Skin epidermis (tissue), 12 donors: ENCODE measurements at regions not wholly inside any gene's neighbourhood (a gene's known extent, or its start where the extent isn't known, plus 50 kb on each side); places are given as distances from the start of the nearest gene placed in this dataset.

ENCODE experiments used
- H3K27ac ChIP-seq, 21 experiments: fragments of 200-600 bp; sonication (generic) in 11 of 21; one replicate each; pipeline ENCODE4 v1.5.0; 2020; ENCODE audit warnings: mild to moderate bottlenecking in 3 of 21, inconsistent platforms in 2 of 21, moderate library complexity in 2 of 21
- H3K4me3 ChIP-seq, 7 experiments: fragments of 200-600 bp; sonication (generic) in 2 of 7; one replicate each; pipeline ENCODE4 v1.5.0; 2020; ENCODE audit warnings: inconsistent platforms in 2 of 7, mild to moderate bottlenecking in 2 of 7, moderate library complexity in 1 of 7

DNA sequence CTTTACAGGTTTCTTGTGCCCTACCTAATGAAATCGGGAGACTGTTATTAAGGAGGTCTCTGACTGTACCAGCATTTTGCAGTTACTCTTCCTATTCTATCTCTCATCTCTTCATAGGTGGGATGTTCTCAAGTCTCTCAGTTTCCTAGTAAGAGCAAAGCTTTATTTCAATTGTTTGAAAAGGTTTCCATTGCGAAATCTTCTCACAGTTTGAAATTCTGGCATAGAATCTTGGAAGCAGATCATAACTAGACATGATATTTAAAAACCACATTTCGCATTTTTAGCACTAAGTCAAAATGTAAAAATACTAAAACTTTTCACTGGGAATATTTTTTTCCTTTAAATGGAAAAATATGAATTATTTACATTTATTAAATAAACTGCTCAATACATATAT lies 1311.4 kb downstream of the ROBO2 start:
- Histone ChIP-seq H3K4me3 (no peak overlapping the region), H3K27ac (no peak overlapping the region)

DNA sequence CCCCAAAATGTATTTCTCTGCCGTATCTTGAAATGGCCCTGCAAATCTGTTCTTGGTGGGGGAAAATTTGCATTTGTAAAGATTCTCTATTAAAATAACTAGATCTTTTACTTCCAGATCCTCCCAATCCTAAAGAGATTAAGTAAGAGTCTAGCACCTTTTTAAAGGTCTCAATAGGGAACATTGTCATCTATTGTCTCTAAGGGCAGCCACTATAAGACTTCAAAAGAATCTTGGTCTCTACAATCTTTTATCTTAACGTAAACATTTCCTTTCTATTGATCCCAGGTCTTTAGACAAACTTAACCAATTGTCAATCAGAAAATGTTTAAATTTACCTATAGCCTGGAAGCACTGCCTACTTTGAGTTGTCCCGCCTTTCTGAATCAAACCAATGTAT lies 1313.3 kb downstream of the ROBO2 start:
- no peak overlapping the region for H3K4me3 ChIP-seq
- no peak overlapping the region for H3K27ac ChIP-seq

DNA sequence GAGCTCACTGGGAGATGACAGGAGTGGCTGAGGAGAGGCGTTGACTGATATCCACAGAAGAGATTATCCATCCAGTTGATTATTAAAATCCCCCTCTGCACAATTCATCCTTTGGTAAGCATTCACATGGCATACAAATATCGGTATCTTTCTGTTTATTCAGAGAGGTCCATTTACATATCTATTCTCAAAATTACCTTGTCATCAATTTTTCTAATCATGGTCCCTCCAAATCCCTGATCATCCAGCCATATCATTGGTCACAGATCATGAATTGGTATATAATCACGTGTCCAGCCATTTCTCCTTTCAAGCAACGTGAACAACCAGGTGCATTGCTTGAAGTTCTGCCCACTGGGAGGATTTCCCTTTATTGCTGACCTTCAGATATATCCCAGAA lies 1321.0 kb downstream of the ROBO2 start:
- no peak overlapping the region for H3K27ac ChIP-seq

DNA sequence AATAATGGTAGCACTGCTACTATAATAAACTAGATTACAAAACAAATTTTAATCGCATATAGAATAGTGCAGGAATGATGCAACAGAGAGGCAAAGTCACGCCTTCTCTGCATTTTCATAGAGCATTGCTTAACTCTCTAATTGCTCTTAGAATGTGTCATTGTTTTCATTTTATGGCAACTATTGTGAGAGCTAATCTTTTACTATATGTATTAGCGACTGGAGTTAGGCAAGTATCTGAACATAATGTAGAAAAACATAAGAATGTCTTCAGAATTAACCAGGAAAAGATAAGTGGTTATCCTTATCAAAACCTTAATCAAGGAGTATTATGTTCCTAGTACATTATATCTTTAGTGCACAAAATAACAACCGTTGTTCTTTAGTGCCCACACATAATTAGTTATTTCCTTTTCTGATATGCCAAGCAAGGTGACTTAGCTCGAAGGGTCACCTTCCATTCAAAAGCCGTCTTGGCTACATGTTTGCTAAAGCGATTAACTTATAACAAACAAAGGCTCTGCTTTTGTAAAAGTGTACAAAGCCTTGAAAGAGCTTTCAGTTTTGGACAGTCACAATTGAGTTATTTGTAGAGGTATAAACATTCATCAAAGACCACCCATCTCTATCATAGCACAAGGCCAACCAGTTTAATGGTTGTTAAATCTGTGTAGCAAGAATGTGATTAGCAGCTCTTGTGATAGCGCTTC lies 1328.9 kb downstream of the ROBO2 start:
- H3K27ac ChIP-seq: peak overlapping the region in 1 of 21 experiments; percentile 14

More for the DNA sequence above, 1321.0 kb downstream of the ROBO2 start:
- H3K4me3 ChIP-seq: no peak overlapping the region

DNA sequence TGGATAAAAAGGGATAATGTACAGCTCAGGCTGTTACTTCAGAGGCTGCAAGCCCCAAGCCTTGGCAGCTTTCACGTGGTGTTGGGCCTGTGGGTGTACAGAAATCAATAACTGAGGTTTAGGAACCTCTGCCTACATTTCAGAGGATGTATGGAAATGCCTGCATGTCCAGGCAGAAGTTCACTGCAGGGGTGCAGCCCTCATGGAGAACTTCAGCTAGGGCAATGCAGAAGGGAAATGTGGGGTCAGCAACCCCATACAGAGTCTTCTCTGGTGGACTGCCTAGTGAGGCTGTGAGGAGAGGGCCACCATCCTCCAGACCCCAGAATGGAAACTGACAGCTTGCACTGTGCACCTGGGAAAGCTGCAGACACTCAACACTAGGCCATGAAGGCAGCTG lies 1350.3 kb downstream of the ROBO2 start:
- Histone ChIP-seq H3K4me3 (no peak overlapping the region), H3K27ac (no peak overlapping the region)

More for the DNA sequence above, 1328.9 kb downstream of the ROBO2 start:
- H3K4me3 ChIP-seq: no peak overlapping the region

DNA sequence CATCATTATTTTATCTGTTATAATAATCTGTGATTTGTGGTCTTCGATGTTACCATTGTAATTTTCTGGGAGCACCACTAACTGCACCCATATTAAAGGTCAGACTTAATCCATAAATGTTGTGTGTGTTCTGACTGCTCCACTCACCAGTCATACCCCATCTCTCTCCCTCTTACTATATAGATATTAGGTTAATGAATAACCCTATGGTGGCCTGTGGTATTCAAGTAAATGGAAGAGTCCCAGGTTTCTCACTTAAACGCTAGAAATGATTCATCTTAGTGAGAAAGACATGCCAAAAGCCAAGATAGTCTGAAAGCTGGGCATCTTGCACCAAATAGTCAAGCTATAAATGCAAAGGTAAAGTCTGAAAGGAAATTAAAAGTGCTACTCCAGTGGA lies 1358.5 kb downstream of the ROBO2 start:
- no peak overlapping the region for H3K4me3 ChIP-seq
- H3K27ac ChIP-seq: no peak overlapping the region

DNA sequence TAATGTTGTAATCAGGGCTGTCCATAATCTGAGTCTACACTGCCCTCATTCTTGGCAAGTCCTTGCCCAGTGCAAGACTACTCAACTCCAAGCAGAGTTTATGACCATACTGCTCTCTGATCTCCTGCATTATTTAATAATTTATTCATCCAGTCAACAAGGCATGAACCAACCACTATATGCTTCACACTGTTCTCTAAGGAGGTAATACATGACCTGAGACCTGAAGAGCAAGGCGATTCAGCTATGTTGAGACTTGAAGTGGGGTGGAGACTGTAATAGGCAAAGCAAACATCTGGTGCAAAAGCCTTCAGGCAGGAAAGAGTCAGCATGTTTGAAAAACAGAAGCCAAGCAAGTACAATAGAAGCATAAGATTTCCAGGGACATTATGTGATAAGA lies 1362.8 kb downstream of the ROBO2 start:
- Histone ChIP-seq H3K27ac (peak overlapping the region in 1 of 21 experiments; percentile 38), H3K4me3 (no peak overlapping the region)

DNA sequence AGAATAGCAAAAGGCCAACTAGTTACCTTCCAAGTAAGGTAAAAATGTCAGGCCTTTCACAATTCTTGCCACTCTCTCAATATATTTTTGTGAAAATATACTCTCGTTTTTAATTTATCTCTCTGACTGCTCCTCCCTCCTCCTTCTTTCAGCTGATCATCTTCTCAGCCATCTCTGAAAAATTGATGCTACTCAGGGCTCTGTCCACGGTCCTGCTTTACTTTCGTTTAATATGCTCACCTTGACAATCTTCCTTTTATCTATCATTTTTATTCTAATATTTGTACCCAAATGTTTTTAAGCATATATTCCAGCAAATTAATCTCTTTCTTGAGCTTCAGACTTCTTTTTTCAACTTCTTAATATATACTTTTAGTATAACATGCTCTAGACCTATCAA lies 1362.1 kb downstream of the ROBO1 start:
- H3K27ac ChIP-seq: no peak overlapping the region

DNA sequence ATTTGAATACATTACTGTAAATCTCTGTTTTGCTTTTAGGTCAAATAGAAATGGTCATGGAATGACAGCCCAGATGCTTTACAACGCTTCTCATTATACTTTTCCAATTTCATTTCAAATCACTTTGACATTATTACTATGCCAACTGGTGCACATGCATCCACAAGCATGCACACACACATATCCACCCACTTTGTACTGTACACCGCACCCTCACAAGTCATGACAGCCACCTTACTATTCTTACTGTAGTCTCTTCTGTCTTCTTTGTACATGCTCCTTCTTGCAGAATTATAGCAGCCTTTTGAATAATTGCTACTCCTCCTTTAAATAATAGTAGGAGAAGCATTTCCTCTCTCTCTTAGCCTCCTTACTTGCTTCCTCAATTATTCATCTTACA lies 1361.4 kb downstream of the ROBO1 start:
- peak overlapping the region in 1 of 21 experiments; percentile 23 for H3K27ac ChIP-seq

More for the DNA sequence above, 1362.1 kb downstream of the ROBO1 start:
- H3K4me3 ChIP-seq: no peak overlapping the region

DNA sequence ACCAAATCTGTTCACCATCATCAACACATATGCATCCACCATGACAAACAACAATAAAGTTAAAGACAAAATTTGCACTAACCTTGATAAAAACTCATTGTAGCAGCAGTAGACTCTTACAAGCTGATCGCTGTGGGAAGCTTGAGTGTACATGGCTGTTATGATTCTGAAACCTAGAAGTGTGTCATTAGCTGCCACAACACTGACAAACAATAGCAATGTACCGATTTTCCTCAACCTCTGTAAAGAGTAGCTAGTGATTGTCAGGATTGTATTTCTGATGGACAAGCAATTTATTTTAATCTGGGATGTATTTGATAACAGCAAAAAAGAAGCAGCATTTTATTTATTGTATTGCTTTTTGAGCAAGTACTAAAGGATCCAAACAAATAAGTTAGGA lies 1357.7 kb downstream of the ROBO1 start:
- Histone ChIP-seq H3K27ac (no peak overlapping the region), H3K4me3 (no peak overlapping the region)

More for the DNA sequence above, 1361.4 kb downstream of the ROBO1 start:
- no peak overlapping the region for H3K4me3 ChIP-seq

DNA sequence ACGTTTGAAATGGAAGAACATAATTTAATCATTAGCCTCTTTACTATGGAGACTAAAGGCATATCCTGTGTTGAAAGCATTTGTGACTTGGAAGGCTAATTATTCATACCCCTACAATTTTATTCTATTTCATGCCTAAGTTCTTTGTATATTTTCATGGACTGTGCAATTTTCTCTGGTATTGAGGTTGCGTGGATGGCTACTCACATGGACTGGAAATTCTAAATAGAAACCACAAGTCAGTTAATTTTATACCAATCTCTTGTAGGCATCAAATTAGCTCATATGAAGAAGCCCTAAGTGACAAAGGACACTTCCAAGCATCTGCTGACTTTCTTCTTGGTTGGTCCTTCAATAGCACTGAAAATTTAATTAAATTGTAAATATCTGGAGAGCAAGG lies 1353.5 kb downstream of the ROBO1 start:
- Histone ChIP-seq H3K27ac (no peak overlapping the region), H3K4me3 (no peak overlapping the region)

DNA sequence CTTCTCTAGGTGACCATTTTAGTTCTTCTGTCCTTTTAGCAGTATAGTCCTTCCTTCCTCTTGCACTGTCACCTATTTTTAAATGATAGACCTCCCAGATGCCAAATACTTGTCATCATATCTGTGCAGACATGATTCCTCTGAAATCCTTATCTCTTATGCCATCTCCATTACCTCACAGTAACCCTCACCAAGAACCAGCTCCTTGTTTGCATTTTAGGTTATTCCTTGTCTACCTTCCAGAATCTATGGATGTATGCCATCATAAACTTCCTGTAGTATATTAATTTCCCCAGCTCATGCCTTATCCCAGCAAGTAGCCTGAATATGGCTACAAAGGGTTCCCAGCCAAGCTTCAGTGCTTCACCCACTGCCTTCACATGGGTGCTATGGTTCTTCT lies 1347.2 kb downstream of the ROBO1 start:
- no peak overlapping the region for H3K27ac ChIP-seq
- no peak overlapping the region for H3K4me3 ChIP-seq

DNA sequence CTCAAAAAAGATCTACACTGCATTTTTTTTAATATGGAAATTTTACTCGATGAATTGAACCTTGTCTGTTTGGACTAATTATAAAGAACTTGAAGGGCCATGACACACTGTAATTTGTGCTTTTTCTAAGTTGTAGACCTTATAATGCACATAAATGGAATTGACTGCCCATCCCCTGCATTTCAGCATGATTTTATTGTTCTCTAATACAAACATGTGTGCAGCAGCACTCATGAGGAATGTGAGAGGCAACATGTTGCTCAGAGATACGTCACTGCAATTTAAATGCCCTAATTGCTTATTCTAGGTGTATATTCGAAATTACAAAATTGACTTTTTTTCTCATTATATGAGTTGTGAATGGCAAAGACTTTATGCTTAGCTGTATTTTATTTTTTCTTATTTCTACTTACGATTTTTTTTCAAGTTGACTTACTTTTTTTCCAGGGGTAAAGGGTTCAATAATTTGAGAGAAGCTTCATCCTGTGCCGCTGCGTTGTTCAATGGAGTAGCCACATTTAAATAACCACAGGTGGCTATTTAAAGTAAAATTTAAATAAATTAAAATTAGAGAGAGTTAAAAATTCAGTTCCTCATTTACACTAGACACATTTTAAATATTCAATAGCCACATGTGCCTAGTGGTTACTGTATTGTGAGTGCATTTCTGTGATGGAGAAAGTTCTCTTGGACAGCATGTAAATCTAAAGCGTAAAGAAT lies 1346.4 kb downstream of the ROBO1 start:
- Histone ChIP-seq H3K4me3 (no peak overlapping the region), H3K27ac (no peak overlapping the region)

DNA sequence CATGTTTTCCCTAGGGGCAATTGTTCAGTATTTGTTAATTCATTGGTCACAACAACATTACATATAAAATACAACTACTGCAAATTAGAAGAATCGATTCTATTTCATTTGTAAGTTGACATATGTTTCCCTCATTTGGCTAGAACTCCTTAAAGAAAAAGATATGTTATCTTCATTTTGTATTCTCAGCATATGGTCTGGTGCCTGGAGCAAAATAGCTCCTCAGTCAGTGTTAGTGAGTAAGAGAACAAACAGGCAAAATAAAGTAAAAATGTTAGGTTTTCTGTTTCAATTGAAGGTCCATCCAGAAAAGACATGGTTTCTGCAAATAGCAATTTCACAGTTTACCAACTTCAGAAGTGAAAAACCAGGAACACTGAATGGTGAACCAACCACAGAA lies 1343.1 kb downstream of the ROBO1 start:
- no peak overlapping the region for H3K27ac ChIP-seq
- H3K4me3 ChIP-seq: no peak overlapping the region

DNA sequence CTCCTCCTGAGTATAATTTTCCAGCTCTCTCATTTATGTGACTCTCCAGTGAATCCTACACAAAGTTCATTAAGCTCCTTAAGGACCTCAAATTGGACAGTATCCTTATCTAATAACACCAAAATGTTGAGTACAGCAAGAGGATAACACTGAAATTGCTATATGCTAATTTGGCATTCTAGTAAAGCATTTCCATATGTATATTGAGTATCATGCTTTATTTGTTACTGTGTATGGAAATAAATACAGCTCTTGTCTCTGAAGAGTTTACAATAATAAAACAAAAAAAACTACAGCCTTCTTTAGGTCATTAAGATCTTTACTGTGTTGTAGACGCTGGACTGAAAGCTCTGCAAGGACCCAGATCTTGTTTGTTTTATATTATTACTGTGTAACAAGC lies 1341.3 kb downstream of the ROBO1 start:
- no peak overlapping the region for H3K27ac ChIP-seq
- no peak overlapping the region for H3K4me3 ChIP-seq

DNA sequence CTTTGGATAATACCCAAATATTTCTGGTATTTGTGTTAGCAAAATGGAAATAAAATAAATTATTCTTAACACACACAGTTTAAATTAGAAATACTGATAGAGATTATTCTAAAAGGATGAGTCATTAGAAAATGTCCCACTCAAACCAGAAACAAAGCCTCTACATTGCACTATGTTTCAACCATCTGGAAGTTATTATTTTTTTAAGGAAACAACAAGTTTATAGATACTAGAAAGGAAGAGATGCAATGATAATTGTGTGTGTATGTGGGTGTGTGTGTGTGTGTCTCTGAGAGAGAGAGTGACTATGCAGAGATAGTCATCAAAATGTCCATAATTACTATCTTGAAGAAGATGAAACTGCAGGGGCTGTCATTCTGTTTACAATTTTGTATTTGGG lies 1340.5 kb downstream of the ROBO1 start:
- H3K4me3 ChIP-seq: no peak overlapping the region
- H3K27ac ChIP-seq: no peak overlapping the region

DNA sequence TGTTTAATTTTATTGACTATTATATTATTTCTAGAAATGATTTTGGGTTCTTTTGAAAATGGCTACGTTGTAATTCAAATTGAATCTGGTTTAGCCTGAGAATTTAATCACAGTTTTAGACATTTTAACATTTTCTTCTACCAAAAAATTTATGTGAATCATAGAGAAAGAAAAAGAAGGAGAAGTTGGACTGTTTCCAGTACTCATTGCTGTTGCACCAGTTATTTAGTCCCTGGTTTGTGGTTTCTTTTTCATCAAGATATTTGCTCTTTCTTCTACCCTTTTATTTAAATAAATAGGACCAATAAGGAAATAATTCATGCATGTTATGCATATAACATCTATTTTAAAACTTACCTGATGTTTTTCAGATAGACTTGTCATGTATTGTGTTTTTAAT lies 1337.1 kb downstream of the ROBO1 start:
- Histone ChIP-seq H3K27ac (no peak overlapping the region), H3K4me3 (no peak overlapping the region)

DNA sequence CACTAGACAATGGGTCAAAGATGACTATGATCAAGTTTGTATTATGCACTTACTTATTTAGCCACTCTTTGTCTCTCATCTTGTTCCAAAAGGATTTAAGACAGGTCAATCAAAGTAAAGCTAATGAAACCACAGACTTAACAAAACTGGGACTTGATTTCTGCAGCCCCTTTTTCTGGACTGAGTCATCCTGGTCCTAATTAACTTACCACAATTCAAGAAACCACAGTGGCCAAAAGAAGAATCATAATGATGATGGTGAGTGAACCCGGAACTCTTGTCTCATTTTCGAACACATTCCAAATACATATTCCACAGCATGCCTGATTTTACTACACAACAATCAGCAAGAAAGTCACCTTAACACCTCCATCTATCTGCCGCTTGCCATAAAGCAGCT lies 1333.0 kb downstream of the ROBO1 start:
- Histone ChIP-seq H3K4me3 (no peak overlapping the region), H3K27ac (no peak overlapping the region)

DNA sequence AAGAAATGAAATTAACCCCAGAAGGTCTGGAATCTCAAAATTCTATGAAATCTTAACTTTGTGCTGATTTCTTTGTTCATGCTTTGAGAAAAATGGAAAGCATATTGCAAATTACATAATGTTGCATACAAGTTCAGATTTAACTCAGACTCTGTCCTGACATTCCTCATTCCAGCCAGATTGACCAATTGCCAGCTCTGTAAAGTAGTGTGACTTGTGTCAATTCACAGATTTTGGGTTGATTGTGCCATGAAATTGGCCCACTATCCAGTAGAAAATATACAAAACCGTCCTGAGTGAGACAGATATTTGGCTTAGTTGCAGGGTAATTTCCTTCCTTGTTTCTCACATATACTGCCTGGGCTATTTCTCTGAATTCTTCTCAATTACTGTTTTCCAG lies 1312.6 kb downstream of the ROBO1 start:
- Histone ChIP-seq H3K4me3 (no peak overlapping the region), H3K27ac (peak overlapping the region in 2 of 21 experiments; percentile 26 to 43)

DNA sequence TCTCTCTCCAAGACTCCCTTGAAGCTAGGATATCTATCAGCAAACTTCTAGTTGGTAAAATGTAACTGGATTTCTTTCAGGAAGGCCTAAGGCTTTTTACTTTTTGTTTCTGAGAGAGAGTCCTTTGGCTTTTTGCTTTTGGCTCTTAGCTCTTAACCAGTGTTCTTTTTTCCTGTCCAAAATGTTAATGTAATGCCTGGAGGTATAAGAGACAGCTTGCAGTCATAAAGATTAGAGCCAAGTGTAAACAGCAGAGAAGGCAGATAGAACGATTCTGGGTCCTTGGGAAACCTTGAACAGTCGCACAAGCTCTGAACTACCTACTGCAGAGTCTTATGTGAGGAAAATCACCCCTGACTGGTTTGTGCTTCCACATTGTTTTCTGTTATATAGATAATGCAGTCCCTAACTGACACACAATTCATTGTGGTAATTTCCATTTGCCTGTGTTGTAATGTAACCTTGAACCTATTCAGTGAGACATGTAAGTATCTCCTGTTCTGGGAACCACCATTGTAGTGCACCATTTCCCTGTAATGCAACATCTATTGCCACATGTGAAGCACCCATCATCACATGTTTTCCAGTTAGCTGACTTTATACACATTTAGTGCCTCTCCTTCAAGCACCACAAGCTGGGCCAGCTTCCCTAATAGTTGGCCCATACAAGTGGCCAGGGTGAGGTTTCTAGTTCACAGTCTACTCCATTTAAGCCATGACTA lies 1311.9 kb downstream of the ROBO1 start:
- Histone ChIP-seq H3K4me3 (no peak overlapping the region), H3K27ac (peak overlapping the region in 3 of 21 experiments; percentile 11 to 43 (median 26))

DNA sequence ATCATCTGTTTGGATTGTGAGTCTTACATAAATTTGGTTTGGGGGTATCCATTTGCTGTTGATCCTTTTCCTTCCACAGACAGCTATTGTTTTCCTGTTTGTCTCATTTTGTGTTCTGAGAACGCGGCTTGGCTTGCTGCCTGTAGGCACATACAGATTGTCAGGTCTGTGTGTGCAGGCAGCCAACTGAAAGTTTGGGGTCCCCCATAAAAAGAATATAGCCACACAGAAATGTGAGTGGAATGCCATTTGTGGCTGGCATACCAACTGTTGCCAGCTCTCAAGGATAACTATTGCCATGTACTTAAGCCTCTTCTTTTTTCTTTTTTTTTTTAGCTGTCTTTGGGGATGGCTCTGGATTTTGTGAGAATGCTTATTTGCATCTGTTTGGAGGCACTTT lies 1308.0 kb downstream of the ROBO1 start:
- Histone ChIP-seq H3K27ac (no peak overlapping the region), H3K4me3 (no peak overlapping the region)
